GM18520 (cell line): ENCODE measurements at regions not wholly inside any gene's neighbourhood (a gene's known extent, or its start where the extent isn't known, plus 50 kb on each side); places are given as distances from the start of the nearest gene placed in this dataset.
"Not testable (repeated sequence)": the region's sequence is repeated elsewhere in the genome, so short reads cannot be mapped to it uniquely, and the experiment has no call there.

Source experiments
- ATAC-seq: cut with Tn5 transposase; IDR thresholded peaks from one replicate; pipeline ENCODE4 v1.9.1; 2021; ENCODE audit not compliant: unreplicated experiment

DNA sequence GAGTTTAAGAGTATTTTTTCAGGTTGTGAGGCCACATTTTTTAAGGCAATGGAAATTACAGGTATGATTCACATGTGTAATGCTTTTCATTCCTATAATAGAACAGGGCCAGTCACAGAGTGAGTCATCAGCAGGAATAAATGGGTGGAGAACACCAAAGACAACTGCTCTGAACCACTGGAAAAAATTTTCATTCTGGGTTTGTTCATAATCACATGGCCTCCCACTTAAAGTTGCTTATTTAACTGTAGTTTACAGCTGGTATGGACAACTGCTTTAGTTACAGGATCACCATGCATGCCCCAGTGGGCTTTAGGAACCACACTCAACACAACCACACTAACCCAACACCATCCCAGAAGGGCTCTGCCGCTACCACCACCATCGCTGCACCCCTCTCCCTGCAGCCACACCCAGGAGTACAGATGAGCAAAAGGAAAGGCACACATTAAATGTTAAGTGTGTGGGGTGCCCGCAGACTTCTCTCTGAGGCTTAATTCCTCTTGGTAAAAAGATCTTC is 107.0 kb upstream of the DST start:
- no peak for ATAC-seq

DNA sequence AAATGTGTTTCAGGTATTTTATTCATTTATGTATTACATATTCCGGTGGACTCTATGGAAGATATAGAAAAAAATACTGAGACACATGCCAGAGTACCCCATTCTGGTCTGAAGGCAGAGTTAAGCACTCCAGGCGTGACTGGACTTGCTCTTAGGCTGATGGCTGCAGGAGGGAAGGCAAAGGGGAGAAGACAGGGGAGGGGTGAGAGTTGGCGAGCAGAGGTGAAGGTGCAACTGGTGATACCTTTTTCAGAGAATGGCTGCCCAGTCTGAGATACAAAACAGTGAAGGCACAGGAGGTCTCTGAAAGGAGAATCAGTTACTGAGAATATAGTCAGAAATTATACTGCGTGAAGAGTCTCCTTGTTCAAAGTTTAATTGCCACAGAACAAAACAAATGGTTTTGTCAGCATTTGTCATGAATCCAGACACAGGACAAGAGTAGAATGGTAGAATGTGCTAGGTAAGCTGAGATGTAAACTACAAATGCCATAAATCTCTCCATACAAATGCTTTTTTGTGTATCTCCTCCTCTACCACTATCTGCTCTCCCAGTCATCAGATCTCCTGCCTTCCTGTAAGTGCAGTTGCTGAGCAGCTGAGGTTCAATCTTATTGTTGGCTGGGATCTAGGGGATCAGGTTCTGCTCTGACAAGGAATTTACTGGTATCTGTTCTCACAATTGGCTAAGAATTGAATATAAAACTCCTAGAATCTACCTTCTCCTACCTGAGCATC is 104.2 kb upstream of the DST start:
- ATAC-seq: no peak

DNA sequence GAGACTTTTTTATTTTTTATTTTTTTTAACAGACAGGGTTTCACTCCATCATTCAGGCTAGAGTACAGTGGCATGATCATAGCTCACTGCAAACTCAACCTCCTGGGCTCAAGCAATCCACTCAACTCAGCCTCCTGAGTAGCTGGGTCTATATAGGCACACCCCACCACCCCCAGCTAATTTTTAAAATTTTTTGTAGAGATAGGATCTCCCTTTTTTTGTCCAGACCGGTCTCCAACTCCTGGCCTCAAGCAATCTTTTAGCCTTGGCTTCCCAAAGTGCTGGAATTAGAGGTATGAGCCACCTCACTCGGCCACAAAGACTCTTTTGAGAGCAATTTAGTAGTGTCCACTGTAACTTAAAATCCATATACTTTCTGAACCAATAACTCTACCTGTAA is 103.3 kb upstream of the DST start:
- no peak for ATAC-seq

DNA sequence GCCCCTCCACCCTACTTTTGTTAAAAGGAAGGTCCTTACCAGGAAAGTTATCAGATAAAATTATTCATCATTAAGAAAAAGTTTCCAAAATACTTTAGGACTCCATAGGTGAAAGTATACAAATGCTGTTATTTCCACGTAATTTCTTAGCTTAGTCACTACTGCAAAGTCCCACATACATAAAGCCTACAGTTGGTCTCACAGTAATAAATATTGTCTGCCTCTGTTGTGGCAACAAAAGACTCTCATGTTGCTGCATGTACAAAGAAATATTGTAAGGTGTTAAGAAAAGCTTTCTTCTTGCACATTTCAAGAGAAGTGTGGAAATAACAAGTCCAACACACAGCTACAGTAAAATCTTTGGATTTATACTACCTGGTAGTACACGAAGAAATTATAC is 102.4 kb upstream of the DST start:
- ATAC-seq: no peak

DNA sequence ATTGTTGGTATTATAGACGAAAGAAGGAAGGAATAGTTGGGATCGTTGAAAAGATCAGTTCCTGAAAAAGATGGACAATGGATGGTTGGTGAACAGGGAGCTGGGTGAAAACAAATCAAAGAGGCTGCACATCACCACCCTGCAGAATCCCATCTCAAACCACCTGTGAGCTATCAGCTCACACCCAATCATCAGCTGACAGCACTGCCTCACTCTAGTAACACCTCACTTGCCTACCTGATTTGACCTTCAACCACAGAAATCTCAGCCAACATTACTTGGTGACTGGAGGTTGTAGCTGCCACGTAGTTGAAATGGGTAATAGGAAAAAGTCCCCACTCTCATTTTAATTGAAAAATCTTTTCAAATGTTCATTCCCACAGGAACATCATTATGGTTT is 101.8 kb upstream of the DST start:
- peak; percentile 59 for ATAC-seq

DNA sequence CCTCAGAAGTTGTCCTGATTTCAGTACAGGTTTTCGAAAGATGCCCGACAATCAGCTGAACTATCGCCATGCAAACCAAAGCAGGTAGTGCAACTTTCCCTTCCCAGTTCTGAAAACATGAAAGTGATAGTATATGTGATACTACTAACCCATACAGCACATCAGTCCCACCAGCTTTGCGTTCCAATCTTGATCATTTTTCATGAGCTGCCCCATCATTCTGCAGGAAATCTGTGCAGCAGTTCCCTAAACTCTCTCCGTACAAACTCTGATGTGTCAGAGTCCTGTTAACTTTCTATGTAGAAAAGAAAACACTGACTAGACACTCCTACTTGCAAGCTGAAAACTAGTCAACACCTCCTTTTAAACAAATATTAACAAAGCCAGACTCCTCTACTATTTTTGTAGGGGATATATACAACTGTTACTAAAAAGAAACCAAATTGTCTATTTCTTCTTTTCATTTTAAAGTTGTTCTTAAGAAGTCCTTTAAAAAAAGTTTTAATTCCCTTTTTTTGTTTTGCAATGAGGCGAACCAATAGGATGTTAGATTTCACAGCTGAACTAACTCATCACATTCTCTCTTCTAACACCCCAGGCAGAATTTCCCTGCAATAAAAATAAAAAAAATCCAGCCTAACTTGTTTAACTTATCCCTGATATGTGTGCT is 99.6 kb upstream of the DST start:
- peak; percentile 36 for ATAC-seq

DNA sequence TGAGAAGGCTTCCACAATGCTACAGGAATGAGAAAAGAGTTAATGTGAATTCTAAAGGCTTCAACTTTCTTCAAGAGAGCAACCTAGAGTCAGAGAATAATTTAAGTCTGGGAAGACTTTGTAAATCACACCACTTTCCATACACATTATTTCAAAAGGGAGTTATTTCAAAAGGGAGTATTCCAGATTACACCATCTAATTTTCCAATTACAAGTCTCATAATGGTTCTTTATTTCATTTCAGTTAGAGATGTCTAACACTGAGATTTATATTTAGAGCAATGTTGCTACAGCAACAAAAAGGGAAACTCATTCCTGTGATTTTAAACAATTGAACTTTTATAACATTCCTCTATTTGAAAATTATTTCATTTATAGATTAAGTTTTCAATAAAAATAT is 98.8 kb upstream of the DST start:
- ATAC-seq: no peak

DNA sequence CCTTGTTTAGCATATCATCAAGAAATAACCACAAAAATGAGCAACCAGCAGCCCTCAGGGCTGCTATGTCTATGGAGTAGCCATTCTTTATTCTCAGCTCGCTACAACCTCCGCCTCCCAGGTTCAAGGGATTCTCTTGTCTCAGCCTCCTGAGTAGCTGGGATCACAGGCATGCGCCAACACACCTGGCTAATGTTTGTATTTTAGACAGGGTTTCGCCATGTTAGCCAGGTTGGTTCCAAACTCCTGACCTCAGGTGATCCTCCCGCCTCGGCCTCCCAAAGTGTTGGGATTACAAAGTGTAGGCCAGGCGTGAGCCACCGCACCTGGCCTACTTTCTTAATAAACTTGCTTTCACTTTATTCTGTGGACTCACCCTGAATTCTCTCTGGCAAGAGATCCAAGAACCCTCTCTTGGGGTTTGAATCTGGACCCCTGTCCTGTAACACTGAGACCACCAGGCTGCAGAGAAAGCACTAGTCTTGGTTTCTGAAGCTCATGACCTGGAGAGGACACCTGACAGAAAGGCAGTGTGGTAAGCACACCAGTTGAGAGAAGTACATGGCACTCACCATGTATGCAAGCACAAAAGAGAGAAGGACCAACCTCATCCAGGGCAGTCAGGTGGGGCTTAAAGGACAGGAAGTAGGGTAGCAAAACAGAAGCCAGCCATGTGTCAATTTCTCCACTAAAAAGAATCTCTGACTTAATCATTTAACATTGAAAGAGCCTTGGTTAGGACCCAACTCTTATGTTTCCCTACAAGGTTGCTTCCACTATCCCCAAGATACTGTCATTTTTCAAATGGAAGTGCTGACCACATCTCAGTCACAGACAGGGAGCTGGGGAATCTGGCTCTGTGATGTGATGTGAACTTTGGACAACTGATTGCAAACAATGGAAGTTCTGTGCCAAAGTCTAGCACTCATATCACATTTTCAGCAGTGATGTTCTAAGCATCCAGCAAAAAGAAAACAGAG is 97.4 kb upstream of the DST start:
- ATAC-seq: no peak

DNA sequence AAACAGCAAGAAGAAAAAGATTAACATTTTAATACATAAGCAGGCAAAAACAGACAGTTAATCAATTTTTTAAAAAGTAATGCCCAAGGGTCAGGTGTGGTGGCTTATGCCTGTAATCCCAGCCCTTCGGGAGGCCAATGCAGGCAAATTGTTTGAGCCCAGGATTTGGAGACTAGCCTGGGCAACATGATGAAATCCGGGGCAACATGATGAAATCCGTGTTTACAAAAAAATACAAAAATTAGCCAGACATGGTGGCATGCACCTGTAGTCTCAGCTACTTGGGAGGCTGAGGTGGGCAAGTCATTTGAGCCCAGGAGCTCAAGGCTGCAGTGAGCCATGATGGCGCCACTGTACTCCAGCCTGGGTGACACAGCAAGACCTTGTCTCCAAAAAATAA is 94.1 kb upstream of the DST start:
- ATAC-seq: no peak

DNA sequence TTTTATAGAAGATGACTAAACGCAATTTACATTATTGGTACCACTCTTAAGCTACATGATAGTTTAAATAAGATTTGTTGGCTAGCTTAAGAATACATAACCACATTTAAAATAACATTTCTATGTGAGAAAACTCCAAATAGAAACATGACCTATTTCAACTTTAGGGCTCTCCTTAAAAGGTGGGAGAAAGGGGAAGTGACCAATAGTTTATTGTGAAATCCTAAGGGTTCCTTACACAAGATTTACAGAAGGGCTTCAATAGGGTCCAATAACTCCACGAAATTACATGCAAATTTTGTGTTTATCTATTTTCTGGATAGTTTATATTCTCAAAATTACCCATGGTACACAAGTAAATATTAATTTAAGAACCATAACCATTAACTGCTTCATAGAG is 91.6 kb upstream of the DST start:
- ATAC-seq: no peak

DNA sequence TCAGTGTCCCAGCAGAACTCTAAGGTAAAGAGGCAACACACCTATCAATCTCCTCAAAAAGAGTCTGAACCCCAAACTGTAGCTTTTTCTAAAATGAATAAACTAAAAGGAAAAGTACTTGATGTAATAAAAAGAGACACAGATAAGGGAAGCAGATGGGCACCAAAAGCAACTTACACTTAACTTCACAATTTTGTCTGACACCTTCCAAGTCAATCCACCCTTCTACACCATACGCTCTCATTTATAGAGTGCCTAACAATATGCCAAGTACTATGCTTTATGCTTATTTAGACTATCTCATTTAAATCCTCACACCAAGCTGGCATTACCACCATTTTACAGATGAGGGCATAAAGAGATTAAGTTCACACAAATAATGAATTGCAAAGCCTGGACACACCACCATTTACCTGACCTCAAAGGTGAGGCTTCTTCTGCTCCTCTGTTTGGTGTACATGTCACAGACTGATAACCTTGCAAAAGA is 90.6 kb upstream of the DST start:
- no peak for ATAC-seq

DNA sequence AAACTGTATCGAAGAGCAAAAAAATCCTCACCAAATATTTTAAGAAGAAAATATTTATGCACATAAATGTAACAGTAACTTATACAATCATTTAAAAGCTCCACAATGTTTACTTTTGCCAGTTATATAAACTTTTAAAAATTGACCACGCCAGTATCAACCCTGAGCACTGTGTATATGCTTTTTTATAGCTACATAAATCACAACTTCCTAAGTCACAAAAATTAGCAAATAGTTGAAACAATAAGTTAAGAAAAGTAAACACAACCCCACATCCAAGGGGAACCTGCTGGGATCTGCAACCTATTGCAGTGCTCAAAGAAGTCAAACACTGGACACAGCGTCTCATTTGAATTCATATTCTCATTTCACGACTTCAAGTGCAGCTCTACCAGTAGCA is 89.8 kb upstream of the DST start:
- ATAC-seq: no peak

DNA sequence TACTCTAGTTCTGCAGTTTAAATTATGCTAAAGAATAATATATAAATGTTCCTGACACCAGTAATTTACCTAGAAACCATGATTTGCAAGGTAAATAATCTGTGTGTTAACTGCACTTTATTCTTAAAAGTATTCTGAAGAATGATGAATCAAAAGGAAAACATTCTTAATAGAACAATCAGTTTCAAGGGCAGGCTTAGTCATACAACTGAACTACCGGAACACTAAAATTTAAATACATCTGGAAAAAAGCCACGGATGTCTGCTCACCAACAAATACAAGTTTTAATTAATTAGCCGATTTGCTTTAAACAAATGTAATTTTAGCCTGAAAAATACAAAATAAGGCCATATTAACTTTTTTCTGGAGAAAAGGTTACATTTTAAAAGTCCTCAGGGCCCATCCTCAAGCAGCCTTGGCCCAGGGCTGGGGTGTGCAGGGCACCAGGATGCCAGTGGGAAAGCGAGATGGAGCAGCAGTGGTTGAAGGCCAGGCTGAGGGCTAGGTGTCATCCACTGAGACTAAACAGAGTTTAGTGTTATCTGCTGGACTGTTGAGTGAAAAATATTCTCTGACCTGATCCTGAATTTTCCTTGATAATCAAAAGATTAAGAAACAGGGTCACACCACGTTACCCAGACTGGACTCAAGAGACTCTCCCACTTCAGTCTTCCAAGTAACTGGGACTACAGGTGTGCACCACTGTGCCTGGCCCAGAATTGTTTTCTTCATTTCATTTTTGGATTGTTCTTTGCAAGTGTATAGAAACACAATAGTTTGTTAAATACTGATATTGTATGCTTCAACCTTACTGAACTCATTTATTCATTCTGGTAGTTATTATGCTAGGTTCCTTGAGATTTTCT is 88.2 kb upstream of the DST start:
- no peak for ATAC-seq

DNA sequence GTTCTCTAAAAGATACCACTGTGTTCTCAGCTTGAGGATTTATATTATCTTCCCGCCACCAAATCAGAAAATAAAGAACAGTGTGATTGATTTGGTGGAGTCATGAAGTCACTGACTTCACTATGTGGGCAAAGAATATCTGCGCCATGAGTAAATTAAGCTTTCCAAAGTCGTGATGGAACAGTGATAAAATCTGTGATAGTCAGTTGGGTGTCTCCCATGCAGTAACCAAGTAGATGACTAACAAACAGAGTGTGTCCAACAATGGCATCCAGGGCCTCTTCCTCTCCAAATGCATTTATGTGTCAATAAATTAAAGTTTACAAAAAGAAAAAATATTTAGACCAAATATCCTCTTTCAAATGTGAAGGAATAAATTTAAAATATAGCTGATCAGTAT is 87.0 kb upstream of the DST start:
- ATAC-seq: no peak

DNA sequence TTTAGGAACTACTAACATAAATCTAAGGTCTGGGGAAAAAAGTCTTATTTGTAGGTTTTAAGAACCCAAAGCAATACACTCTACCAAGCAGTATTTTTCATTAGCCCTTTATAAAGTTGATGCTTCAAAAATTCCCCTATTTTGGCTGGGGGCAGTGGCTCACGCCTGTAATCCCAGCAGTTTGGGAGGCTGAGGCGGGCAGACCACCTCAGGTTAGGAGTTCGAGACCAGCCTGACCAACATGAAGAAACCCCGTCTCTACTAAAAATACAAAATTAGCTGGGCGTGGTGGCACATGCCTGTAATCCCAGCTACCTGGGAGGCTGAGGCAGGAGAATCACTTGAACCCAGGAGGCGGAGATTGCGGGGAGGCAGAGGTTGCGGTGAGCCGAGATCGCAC is 86.5 kb upstream of the DST start:
- not testable (repeated sequence) for ATAC-seq

DNA sequence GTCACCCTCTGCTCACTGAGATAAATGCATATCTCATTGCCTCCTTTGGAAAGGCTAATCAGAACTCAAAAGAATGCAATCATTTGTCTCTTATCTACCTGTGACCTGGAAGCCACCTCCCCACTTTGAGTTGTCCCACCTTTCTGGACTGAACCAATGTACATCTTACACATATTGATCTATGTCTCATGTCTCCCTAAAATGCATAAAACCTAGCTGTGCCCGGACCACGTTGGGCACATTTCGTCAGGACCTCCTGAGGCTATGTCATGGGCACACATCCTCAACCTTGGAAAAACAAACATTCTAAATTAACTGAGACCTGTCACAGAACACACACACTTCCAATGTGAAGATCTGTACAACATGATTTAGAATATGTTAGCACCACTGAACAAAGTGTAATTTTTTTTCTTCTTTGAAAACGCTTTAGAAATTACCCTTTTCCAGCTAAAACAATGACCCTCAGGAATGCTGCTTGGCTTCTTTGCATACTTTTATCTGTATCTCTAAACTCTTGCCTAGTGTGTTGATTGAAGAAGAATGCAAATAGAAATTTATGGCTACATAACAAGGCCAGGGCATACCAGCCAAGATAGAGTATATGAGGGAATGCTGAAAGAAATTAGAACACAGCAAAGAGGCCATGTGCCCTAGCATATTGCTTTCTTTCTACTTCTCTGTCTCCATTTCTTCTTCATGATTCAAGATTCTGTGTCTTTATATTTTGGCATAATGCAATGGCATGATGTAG is 84.6 kb upstream of the DST start:
- ATAC-seq: no peak

DNA sequence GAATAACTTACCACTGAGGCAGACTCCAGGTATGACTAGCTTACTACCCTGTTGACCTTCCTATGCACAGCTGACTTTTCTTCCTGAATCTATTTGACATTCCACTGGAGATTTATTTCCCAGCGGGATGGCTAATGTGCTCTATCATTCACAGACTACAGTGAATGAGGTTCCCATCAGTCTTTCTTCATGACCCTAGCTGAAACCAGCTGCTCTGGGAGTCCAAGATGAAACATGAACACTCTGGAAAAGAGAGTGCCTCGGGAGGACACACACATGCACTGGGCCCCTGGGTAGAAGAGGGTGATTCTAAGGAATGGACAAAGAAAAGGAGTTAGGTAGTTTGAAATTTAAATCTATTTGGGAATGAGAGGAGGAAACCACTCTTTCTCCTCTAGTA is 82.6 kb upstream of the DST start:
- no peak for ATAC-seq

DNA sequence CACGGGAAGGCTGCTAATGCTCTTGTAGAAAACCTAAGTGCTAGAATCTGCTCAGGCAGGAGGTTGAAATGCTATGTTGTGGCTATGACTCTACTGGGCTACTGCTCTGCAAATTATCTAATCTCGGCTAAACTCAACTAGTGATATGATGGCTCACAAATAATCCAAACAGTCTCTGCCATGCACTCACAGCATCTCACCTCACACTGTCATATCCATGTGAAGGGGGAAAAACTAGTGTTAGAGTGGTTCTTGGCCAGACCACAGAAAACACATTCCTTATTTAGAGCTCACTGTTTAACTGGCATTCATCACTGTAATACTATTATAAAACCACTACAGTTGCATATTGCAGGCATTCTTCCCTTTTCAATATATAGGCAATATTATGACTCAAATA is 81.8 kb upstream of the DST start:
- ATAC-seq: no peak

DNA sequence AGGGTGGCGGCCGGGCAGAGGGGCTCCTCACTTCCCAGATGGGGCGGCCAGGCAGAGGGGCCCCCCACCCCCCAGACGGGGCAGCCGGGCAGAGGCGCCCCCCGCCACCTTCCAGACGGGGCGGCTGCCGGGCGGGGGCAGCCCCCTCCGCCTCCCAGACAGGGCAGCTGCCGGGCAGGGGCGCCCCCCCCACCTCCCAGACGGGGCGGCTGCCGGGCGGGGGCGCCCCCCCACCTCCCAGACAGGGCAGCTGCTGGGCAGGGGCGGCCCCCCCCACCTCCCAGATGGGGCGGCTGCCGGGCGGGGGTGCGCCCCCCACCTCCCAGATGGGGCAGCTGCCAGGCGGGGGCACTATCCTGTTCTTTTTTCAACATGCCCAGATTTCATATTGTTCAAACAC is 78.2 kb upstream of the DST start:
- ATAC-seq: no peak

DNA sequence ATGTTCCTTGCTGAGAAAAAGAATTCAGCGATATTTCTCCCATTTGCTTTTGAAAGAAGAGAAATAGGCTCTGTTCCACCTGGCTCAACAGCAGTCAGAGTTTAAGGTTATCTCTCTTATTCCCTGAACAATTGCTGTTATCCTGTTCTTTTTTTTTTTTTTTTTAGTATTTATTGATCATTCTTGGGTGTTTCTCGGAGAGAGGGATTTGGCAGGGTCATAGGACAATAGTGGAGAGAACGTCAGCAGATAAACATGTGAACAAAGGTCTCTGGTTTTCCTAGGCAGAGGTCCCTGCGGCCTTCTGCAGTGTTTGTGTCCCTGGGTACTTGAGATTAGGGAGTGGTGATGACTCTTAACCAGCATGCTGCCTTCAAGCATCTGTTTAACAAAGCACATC is 77.5 kb upstream of the DST start:
- not testable (repeated sequence) for ATAC-seq
